Amygdala (tissue), 56 donors: ENCODE measurements at regions not wholly inside any gene's neighbourhood (a gene's known extent, or its start where the extent isn't known, plus 50 kb on each side); places are given as distances from the start of the nearest gene placed in this dataset.

ENCODE experiments used
- DNase-seq, 56 donors: peaks; one replicate each; lab custom pipeline; 2025; lab: John Stamatoyannopoulos, UW

DNA sequence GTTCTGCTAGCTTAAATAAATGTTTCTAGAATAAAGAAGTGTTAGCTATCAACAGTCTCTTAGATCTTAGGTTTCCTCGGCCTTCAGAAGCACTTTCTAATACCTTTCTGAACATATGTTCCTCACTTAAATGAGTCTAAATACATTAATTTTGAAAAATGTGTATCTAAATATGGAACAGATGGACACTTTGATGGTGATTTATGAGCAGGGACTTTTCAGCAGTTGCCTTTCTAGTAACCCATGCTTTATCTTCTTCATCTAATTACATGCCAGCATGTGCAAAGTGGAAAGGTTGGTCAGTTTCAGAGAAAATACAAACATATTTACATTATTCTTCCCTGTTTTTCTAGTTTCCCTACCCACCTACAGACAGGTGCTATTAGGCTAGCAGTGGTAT lies 797.0 kb upstream of the CHAC2 start:
- DNase-seq: no peak

- no peak for DNase-seq
Observed at GRCh38 chr2:52968043-52968442, 799.6 kb upstream of the CHAC2 start.

DNA sequence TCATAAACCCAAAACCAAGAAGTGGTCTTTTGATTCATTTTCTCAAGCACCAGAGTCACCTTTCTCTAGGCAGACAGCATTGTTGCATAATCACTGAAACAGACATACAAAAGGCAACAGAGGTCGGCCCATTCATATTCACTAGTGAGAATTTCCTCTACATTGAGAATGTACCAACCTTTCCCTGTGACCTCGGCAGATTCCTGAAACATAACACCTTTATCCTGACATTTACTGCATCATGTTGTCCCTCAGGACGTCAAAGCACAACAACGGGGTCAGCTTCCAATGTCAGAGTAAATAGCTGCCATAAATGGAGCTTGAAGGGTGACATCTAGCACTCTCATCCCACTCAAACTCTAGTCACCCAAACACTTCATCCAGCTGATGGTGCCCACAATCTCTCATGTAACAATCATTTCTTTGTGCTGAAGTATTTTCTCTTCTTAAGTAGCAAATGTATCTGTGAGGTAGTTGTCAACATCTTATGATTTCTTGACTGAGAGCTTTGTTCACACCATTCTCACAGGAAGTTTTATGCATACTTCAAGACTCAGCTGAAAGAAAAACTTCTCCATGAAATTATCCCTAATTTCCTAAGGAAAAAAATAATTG lies 802.6 kb upstream of the CHAC2 start:
- no peak for DNase-seq

GRCh38 chr2:52961403-52961802 lies 806.2 kb upstream of the CHAC2 start:
- DNase-seq: no peak

GRCh38 chr2:52960881-52961280 lies 806.7 kb upstream of the CHAC2 start:
- DNase-seq: no peak

DNA sequence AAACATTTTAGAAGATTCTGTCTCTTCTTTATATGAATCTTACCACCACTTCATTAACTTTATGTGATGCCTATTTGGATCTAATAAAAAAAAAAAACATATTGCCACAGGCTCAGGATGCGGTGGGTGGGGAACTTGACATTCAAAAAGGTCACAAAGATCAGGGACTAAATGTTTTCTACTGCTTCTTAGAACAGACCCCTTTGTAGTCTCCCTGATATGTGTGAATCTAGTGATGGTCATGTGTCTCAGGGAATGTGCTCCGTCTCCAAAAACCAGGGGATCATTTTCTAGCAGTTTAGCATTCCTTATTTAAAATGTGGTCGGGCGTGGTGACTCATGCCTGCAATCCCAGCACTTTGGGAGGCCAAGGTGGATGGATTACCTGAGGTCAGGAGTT lies 807.8 kb upstream of the CHAC2 start:
- DNase-seq: no peak

DNA sequence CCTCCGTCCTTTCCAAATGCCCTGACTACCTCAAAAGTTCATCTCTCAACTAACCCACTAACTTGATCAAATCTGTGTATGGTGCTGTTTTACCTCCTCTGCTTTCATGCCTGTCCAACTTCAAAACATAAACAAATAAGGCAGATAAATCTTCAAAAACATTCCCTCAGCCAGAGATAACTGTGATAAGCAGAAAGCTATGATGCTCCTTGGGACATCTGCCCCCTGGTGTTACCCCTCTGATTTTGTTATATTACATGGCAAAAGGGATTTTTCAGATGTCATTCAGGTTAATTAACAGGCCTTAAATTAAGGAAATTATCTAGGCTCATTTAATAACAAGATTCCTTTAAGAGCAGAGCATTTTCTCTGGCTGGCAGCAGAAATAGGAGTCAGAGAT lies 810.8 kb upstream of the CHAC2 start:
- DNase-seq: no peak

GRCh38 chr2:52956118-52956517 lies 811.5 kb upstream of the CHAC2 start:
- DNase-seq: no peak

GRCh38 chr2:52955079-52955478 lies 812.5 kb upstream of the CHAC2 start:
- no peak for DNase-seq

- DNase-seq: no peak
Observed at GRCh38 chr2:52940101-52940500, 827.5 kb upstream of the CHAC2 start.

GRCh38 chr2:52939250-52939649 lies 828.4 kb upstream of the CHAC2 start:
- no peak for DNase-seq

GRCh38 chr2:52936029-52936428 lies 831.6 kb upstream of the CHAC2 start:
- no peak for DNase-seq

DNA sequence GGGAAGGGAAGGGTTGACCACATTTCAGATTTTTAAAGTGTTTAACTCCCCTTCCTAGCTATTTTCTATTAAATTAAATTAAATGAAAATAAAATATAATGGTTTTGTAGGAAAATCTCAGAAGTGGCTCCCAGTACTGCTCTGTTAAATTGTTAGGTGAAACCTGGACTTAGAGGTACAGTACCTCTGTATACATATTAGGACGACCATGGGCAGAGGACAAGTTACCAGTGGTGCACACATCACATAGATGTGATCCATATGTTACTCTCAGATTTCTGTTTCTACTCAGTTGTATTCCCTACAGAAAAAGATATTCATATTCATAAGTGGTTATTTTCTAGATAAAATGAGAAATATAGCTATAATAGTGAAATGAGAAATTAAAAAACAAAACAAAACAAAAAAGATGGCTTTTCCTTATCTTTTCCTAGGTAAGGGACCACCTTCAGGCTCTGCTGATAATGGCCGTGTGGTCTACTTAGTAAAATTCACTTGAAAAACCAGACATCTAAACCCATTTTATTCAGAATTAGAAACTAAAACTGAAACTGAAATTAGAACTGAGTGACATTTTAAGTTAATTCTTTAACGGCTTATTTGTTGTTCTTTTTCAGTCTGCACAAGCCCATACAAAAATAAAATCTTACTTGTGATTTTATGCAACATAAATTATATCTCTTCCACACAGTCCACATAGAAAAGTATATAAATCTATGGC lies 832.5 kb upstream of the CHAC2 start:
- no peak for DNase-seq

DNA sequence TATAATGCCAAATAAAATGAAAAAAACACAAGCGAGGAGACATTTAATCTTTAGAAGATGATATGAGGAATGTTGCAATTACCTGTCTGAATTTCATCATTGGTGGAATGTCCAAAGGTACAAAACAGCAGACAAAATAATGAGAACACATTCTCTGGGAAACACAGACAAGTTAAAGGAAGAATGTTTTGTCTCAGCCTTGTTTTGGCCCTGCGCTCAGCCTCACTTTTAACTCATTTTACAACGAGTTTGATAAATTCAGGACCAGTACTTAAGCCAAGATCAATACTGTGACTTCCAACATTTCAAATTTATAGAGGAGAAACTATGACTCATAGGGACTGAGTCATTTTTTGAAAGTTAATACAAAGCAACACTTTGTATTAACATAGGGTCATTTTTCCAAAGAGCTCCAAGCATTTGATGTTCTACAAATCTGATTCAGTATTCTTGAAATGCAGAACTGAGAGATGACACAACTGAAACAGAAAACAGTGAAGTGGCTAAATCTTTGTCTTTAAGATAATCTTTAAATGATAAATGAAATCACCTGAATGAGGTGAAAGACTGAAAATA lies 833.2 kb upstream of the CHAC2 start:
- no peak for DNase-seq

GRCh38 chr2:52933878-52934277 lies 833.7 kb upstream of the CHAC2 start:
- no peak for DNase-seq

GRCh38 chr2:52931660-52932059 lies 835.9 kb upstream of the CHAC2 start:
- no peak for DNase-seq

DNA sequence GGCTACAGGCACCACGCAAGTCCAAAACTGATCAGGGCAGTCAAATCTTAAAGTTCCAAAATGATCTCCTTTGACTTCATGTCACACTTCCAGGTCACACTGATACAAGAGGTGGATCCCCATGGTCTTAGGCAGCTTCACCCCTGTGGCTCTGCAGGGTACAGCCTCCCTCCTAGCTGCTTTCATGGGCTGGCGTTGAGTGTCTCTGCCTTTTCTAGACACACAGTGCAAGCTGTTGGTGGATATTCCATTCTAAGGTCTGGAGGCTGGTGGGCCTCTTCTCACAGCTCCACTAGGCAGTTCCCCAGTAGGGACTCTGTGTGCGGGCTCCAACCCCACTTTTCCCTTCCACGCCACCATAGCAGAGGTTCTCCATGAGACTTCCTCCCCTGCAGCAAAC lies 838.2 kb upstream of the CHAC2 start:
- DNase-seq: no peak

DNA sequence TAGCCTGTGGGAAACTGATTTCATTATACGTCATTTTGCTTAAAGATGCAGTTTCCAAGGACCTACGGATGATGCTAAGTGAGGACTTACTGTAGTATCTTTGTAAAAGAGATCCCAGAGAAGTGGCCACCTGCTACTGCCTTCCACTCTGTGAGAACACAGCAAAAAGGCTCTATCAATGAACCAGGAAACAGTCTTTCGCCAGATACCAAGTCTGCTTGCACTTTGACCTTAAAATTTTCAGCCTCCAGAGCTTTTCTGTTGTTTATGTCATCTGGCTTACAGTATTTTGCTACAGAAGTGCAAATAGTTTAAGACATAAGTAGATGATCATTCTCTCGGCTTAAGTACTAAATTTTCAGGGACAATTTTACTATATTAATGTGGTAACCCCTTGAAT lies 847.9 kb upstream of the CHAC2 start:
- no peak for DNase-seq

- no peak for DNase-seq
Observed at GRCh38 chr2:52918551-52918950, 849.1 kb upstream of the CHAC2 start.

- DNase-seq: no peak
Observed at GRCh38 chr2:52916981-52917380, 850.6 kb upstream of the CHAC2 start.

DNA sequence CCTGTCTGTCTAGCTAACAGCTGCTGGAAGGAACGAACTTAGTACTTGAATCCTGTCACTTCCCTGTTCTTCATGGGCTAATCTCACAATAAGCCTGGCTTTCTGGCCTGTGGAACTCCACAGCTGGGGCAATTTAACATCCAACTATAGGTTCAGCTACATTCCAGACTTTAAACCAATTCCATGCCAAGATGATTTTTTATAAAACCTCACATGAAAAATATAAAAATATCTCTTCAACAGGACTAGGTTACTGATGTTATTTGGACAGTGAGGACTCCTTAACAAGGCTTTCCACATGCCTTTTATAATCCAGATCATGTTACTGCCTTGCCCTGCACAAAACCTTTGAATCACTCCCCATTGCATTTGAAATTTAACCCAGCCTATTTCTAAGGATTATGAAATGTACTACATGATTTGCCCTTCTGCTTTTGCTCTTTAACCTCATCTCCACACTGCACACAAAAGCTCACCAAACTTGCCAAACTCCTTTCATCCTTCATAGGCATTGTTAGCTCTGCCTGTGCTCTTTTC lies 863.2 kb upstream of the CHAC2 start:
- no peak for DNase-seq

GRCh38 chr2:52897511-52898044 lies 870.0 kb upstream of the CHAC2 start:
- no peak for DNase-seq
